Common myeloid progenitor, CD34-positive (primary cell): ENCODE measurements at regions not wholly inside any gene's neighbourhood (a gene's known extent, or its start where the extent isn't known, plus 50 kb on each side); places are given as distances from the start of the nearest gene placed in this dataset.

ENCODE experiments used
- CTCF ChIA-PET: fragments of 350-600 bp; sonication (Branson Sonifier 250); formaldehyde crosslinking; loops from one replicate; lab custom pipeline; 2021; ENCODE audit warnings: antibody characterized with exemption; lab: Charles Lee
- POLR2A ChIA-PET: fragments of 350-600 bp; sonication (Branson Sonifier 250); formaldehyde crosslinking; loops from one replicate; lab custom pipeline; 2021; ENCODE audit warnings: antibody characterized with exemption; lab: Charles Lee
- DNase-seq, 3 donors: peaks; one replicate each; pipeline versions ENCODE4 v3.0.0 to v3.0.0-alpha.2; 2013
- H3K27ac ChIP-seq, 2 experiments: 1 replicate in 1 of 2; 2 replicates in 1 of 2; pipeline ENCODE4 v1.7.0; 2013; ENCODE audit warnings: inconsistent platforms in 2 of 2, low read length in 2 of 2, mild to moderate bottlenecking in 2 of 2, low read depth in 1 of 2, moderate library complexity in 1 of 2; ENCODE audit not compliant: severe bottlenecking in 2 of 2, insufficient read depth in 1 of 2, poor library complexity in 1 of 2
- H3K27me3 ChIP-seq, 5 experiments: replicated peaks in 2 of 5; 1 replicate in 3 of 5; 2 replicates in 2 of 5; pipeline versions ENCODE4 v1.6.1 to v1.7.0; 2013; ENCODE audit warnings: low read length in 4 of 5, mild to moderate bottlenecking in 2 of 5, moderate library complexity in 2 of 5, inconsistent platforms in 1 of 5; ENCODE audit not compliant: insufficient read depth in 5 of 5, control insufficient read depth in 4 of 5
- H3K36me3 ChIP-seq, 4 experiments: 1 replicate in 2 of 4; 2 replicates in 2 of 4; pipeline versions ENCODE4 v1.6.1 to v1.7.0; 2013; ENCODE audit warnings: low read length in 3 of 4, control low read depth in 1 of 4, mild to moderate bottlenecking in 1 of 4; ENCODE audit not compliant: control insufficient read depth in 4 of 4, insufficient read depth in 4 of 4
- H3K4me1 ChIP-seq, 4 experiments: 1 replicate in 3 of 4; 2 replicates in 1 of 4; pipeline versions ENCODE4 v1.6.1 to v1.7.1; 2013; ENCODE audit warnings: low read length in 3 of 4, mild to moderate bottlenecking in 3 of 4, control low read depth in 1 of 4, inconsistent platforms in 1 of 4, moderate library complexity in 1 of 4; ENCODE audit not compliant: control insufficient read depth in 4 of 4, insufficient read depth in 4 of 4; ENCODE audit errors: control extremely low read depth in 1 of 4
- H3K4me3 ChIP-seq, 7 experiments: 1 replicate in 4 of 7; 2 replicates in 3 of 7; pipeline versions ENCODE4 v1.5.1 to v1.7.0; 2013; ENCODE audit warnings: mild to moderate bottlenecking in 7 of 7, low read length in 6 of 7, moderate library complexity in 6 of 7, inconsistent platforms in 2 of 7, low read depth in 2 of 7, control low read depth in 1 of 7; ENCODE audit not compliant: insufficient read depth in 4 of 7, control insufficient read depth in 1 of 7; ENCODE audit errors: extremely low read depth in 1 of 7
- H3K9me3 ChIP-seq, 5 experiments: 1 replicate in 4 of 5; 2 replicates in 1 of 5; pipeline versions ENCODE4 v1.6.1 to v1.7.1; 2013; ENCODE audit warnings: low read length in 4 of 5, mild to moderate bottlenecking in 2 of 5, inconsistent platforms in 1 of 5, low read depth in 1 of 5, moderate library complexity in 1 of 5; ENCODE audit not compliant: control insufficient read depth in 4 of 5, insufficient read depth in 2 of 5; ENCODE audit errors: control extremely low read depth in 1 of 5
- WGBS: methylation state at CpG from one replicate; pipeline ENCODE4 v1.1.5; 2013; ENCODE audit not compliant: insufficient coverage; 5-methylcytosine and 5-hydroxymethylcytosine counted together

- H3K4me3 ChIP-seq: no peak overlapping the region
- ChIA-PET CTCF (no interaction called here), POLR2A (interaction anchor here (0.5 kb wide), 1 partner anchor 179 kb away, joined by 4 read pairs; no protein-coding TSS in a partner anchor)
- no peaks in the 10 kb centered on the region for H3K36me3 ChIP-seq
- no peaks in the 10 kb centered on the region for H3K9me3 ChIP-seq
- 100% methylated on average over 1 of the region's 3 CpGs for WGBS
- DNase-seq: no peak
- H3K27me3 ChIP-seq: peaks cover 0 to 6% (median 0%) of the 10 kb centered on the region in 5 experiments
- H3K4me1 ChIP-seq: peaks cover 0 to 4% (median under 1%) of the 10 kb centered on the region in 4 experiments
- no peak overlapping the region for H3K27ac ChIP-seq
These were observed 161.9 kb upstream of the TSHZ3 start for GRCh38 chr19:31511098-31511497.

GRCh38 chr19:31511696-31512095 lies 162.5 kb upstream of the TSHZ3 start:
- CTCF ChIA-PET: no interaction called here
- WGBS: 98% methylated on average over 5 of the region's 5 CpGs

DNA sequence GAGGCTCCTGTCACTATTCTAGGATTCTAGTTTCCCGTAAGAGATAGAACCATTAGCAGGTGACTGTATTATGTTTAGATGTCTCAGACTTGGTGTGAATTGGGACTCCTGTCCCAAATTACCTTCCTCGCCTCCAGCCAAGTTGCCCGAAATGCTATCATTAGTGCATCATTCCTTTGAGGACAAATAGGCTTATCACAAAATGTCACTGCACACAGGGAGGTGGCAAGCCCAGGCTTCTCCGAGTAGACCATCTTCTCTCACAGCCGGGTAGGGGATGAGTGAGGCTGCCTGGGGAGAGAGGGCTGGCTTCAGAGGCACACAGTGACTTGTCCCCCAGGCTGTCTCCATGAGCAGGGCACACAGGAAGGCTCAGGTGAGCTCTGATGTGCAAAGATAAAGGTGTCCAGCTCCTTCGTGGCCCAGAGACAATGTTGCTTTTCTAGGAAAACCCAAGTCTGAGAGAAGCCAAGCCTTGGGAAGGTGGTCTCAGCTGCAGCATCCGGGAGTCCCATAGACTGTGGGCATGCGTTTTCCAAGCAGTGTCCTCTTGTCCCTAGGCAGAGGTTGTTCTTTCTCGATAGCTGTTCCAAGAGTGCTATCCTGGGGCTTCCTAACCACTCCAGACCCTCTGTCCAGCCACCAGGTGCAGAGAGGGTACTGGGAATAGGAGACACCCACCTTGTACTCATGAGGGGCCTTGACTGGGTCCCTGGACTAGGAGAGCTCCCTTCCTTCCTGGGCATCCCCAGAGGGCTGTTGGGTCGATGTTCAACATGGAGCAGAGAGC lies 163.1 kb upstream of the TSHZ3 start:
- peaks cover 0 to 2% (median under 1%) of the 10 kb centered on the region in 4 experiments for H3K4me1 ChIP-seq
- no peak overlapping the region for H3K27ac ChIP-seq
- H3K9me3 ChIP-seq: no peaks in the 10 kb centered on the region
- peaks cover 0 to 6% (median 0%) of the 10 kb centered on the region in 5 experiments for H3K27me3 ChIP-seq
- no peaks in the 10 kb centered on the region for H3K36me3 ChIP-seq
- DNase-seq: no peak
- ChIA-PET POLR2A (no interaction called here), CTCF (no interaction called here)
- no peak overlapping the region for H3K4me3 ChIP-seq
- WGBS: 97% methylated on average over 9 of the region's 10 CpGs

More at GRCh38 chr19:31511696-31512095, 162.5 kb upstream of the TSHZ3 start:
- Histone ChIP-seq H3K4me1 (peaks cover 0 to 4% (median under 1%) of the 10 kb centered on the region in 4 experiments), H3K9me3 (no peaks in the 10 kb centered on the region), H3K27me3 (peaks cover 0 to 6% (median 0%) of the 10 kb centered on the region in 5 experiments), H3K36me3 (no peaks in the 10 kb centered on the region), H3K4me3 (no peak overlapping the region), H3K27ac (no peak overlapping the region)
- POLR2A ChIA-PET: no interaction called here
- no peak for DNase-seq

DNA sequence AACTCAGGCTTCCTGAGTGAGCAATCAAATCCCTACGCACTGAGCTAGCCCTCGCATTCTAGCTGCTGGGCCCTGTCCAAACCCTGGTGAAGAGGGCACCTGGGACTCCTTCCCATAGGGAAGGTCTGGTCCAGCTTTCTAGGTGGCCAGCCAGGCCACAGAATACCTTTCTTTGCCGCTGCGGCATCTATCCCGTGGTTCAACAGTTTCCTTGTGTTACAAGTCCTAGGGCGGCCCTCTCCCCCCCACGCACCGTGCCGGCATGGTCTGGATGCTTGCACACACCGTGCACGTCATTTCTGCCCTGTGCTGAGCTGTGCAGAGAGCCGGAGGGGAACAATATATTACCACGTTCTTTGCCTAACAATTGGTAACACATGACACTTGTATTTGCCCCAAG lies 164.6 kb upstream of the TSHZ3 start:
- Histone ChIP-seq H3K4me3 (no peak overlapping the region), H3K4me1 (no peaks in the 10 kb centered on the region), H3K27me3 (peaks cover 0 to 9% (median 0%) of the 10 kb centered on the region in 5 experiments), H3K27ac (no peak overlapping the region), H3K36me3 (no peaks in the 10 kb centered on the region), H3K9me3 (no peaks in the 10 kb centered on the region)
- DNase-seq: no peak
- WGBS: 94% methylated on average over 12 of the region's 13 CpGs
- POLR2A ChIA-PET: no interaction called here
- CTCF ChIA-PET: no interaction called here

- no peak overlapping the region for H3K27ac ChIP-seq
- POLR2A ChIA-PET: no interaction called here
- DNase-seq: no peak
- peaks cover 0 to 3% (median 0%) of the 10 kb centered on the region in 5 experiments for H3K9me3 ChIP-seq
- 97% methylated on average over 6 of the region's 18 CpGs for WGBS
- H3K4me1 ChIP-seq: no peaks in the 10 kb centered on the region
- H3K27me3 ChIP-seq: peaks cover 0 to 9% (median 0%) of the 10 kb centered on the region in 5 experiments
- CTCF ChIA-PET: no interaction called here
- H3K36me3 ChIP-seq: no peaks in the 10 kb centered on the region
- H3K4me3 ChIP-seq: no peak overlapping the region
These were observed 166.7 kb upstream of the TSHZ3 start for GRCh38 chr19:31515931-31516330.

GRCh38 chr19:31516756-31517155 lies 167.5 kb upstream of the TSHZ3 start:
- no peaks in the 10 kb centered on the region for H3K4me1 ChIP-seq
- H3K4me3 ChIP-seq: no peak overlapping the region
- 75% methylated on average over 7 of the region's 9 CpGs for WGBS
- H3K36me3 ChIP-seq: no peaks in the 10 kb centered on the region
- peaks cover 0 to 3% (median 0%) of the 10 kb centered on the region in 5 experiments for H3K9me3 ChIP-seq
- peaks cover 0 to 9% (median 0%) of the 10 kb centered on the region in 5 experiments for H3K27me3 ChIP-seq
- DNase-seq: no peak
- ChIA-PET POLR2A (no interaction called here), CTCF (no interaction called here)
- H3K27ac ChIP-seq: no peak overlapping the region
